ENCODE measurements at regions not wholly inside any gene's neighbourhood (a gene's known extent, or its start where the extent isn't known, plus 50 kb on each side); places are given as distances from the start of the nearest gene placed in this dataset.
A peak's percentile ranks its signal among the peaks of the same experiment; 100 is the strongest.

DNA sequence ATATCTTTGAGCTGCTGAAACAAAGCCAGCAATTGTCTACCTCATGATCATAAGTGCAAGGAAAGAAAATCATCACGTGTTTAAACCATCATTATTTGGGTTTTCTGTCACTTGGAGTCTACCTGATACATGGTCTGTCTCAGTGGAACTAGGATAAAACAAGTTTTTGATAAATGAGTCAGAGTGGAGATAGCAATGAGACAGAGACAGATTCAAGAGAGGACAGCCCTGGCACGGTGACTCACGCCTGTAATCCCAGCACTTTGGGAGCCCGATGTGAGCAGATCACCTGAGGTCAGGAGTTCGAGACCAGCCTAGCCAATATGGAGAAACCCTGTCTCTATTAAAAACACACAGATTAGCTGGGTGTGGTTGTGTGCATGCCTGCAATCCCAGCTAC, 93.8 kb downstream of the PMAIP1 start:
- no peak for DNase-seq (ENCODE audit: extremely low read depth, insufficient read length)
- TF ChIP-seq, protein P1, sequence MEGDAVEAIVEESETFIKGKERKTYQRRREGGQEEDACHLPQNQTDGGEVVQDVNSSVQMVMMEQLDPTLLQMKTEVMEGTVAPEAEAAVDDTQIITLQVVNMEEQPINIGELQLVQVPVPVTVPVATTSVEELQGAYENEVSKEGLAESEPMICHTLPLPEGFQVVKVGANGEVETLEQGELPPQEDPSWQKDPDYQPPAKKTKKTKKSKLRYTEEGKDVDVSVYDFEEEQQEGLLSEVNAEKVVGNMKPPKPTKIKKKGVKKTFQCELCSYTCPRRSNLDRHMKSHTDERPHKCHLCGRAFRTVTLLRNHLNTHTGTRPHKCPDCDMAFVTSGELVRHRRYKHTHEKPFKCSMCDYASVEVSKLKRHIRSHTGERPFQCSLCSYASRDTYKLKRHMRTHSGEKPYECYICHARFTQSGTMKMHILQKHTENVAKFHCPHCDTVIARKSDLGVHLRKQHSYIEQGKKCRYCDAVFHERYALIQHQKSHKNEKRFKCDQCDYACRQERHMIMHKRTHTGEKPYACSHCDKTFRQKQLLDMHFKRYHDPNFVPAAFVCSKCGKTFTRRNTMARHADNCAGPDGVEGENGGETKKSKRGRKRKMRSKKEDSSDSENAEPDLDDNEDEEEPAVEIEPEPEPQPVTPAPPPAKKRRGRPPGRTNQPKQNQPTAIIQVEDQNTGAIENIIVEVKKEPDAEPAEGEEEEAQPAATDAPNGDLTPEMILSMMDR (IDR thresholded peaks at IDR 0.05; ENCODE audit: insufficient read depth, low read length, poor library complexity, severe bottlenecking): no peak

DNA sequence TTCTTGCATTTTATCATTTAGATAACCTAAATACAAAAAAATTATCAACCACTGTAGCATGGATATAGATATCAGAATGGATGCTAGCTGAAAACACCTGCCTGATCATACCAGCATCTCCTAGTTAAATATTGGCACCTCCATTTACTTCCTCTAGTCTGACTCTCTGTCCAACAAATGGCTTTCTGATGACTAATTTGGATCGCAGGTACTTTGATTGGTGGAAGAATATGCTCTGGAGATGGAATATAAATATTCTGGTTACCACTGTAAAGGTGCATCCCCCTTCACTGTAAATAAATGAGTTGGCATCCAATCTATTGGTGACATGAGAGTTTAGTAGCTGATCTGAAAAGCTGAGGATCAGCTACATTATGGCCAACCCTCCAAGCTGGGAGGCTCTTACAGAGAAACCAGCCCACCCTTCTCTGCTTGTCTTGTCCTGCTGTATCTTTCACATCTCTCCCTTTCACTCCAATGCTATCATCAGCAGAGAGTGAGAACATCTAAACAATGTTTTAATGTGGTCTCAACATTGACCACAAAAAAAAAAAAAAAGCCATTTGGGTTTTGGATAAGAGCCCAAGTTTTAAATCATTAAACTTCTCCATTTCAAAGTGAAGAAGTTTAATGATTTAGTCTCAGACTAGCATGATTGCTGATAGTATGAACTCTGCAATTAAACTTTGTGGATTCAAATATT, 90.5 kb downstream of the PMAIP1 start:
- no peak for DNase-seq (ENCODE audit: extremely low read depth, insufficient read length)
- H3K27me3 ChIP-seq (replicated peaks; ENCODE audit: control insufficient read depth, insufficient read depth, low read length): no peaks in the 10 kb centered on the region
- H3K36me3 ChIP-seq (ENCODE audit: control insufficient read depth, insufficient read depth, low read length): no peaks in the 10 kb centered on the region
- TF ChIP-seq, protein P1 (IDR thresholded peaks at IDR 0.05; ENCODE audit: insufficient read depth, low read length, poor library complexity, severe bottlenecking): no peak
- H3K4me3 ChIP-seq (replicated peaks; ENCODE audit: low read depth, low read length): no peak overlapping the region

More for the DNA sequence above, 93.8 kb downstream of the PMAIP1 start:
- Histone ChIP-seq H3K36me3 (ENCODE audit: control insufficient read depth, insufficient read depth, low read length) (no peaks in the 10 kb centered on the region), H3K4me3 (replicated peaks; ENCODE audit: low read depth, low read length) (no peak overlapping the region), H3K27me3 (replicated peaks; ENCODE audit: control insufficient read depth, insufficient read depth, low read length) (no peaks in the 10 kb centered on the region)

- TF ChIP-seq, protein P1 (IDR thresholded peaks at IDR 0.05; ENCODE audit: insufficient read depth, low read length, poor library complexity, severe bottlenecking): peak; percentile 90
- Histone ChIP-seq H3K27me3 (replicated peaks; ENCODE audit: control insufficient read depth, insufficient read depth, low read length) (no peaks in the 10 kb centered on the region), H3K4me3 (replicated peaks; ENCODE audit: low read depth, low read length) (no peak overlapping the region), H3K36me3 (ENCODE audit: control insufficient read depth, insufficient read depth, low read length) (no peaks in the 10 kb centered on the region)
- peak; percentile 46 for DNase-seq (ENCODE audit: extremely low read depth, insufficient read length)
These were observed 88.4 kb downstream of the PMAIP1 start for GRCh38 chr18:59988098-59988706.

GRCh38 chr18:59987102-59987501, 87.3 kb downstream of the PMAIP1 start:
- Histone ChIP-seq H3K27me3 (replicated peaks; ENCODE audit: control insufficient read depth, insufficient read depth, low read length) (no peaks in the 10 kb centered on the region), H3K4me3 (replicated peaks; ENCODE audit: low read depth, low read length) (no peak overlapping the region), H3K36me3 (ENCODE audit: control insufficient read depth, insufficient read depth, low read length) (no peaks in the 10 kb centered on the region)
- no peak for DNase-seq (ENCODE audit: extremely low read depth, insufficient read length)
- TF ChIP-seq, protein P1 (IDR thresholded peaks at IDR 0.05; ENCODE audit: insufficient read depth, low read length, poor library complexity, severe bottlenecking): no peak

DNA sequence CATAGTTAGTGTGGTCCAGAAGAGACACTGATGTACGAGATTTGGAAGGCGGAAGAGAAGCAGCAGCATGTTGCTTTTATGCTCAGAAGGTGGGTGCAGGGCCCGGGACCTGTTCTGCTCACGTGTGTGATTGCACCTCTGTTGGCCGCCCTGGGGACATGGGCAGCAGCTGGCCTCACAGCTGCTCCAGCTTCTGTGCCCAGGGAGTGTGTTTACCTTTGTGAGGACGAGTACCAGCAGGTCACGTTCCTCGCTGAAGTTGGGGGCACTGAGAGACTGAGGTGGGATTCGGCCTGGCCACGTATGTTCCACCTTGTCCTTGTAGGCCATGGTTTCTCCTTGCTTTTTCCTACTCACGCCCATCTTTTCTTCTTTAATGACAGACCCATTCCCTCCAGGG, 86.3 kb downstream of the PMAIP1 start:
- H3K36me3 ChIP-seq (ENCODE audit: control insufficient read depth, insufficient read depth, low read length): no peaks in the 10 kb centered on the region
- no peaks in the 10 kb centered on the region for H3K27me3 ChIP-seq (replicated peaks; ENCODE audit: control insufficient read depth, insufficient read depth, low read length)
- H3K4me3 ChIP-seq (replicated peaks; ENCODE audit: low read depth, low read length): no peak overlapping the region
- no peak for DNase-seq (ENCODE audit: extremely low read depth, insufficient read length)
- TF ChIP-seq, protein P1 (IDR thresholded peaks at IDR 0.05; ENCODE audit: insufficient read depth, low read length, poor library complexity, severe bottlenecking): no peak

Data from GM06990 (cell line).